ENCODE measurements at regions not wholly inside any gene's neighbourhood (a gene's known extent, or its start where the extent isn't known, plus 50 kb on each side); places are given as distances from the start of the nearest gene placed in this dataset.

GRCh38 chr2:221853297-221853696 lies 281.2 kb upstream of the EPHA4 start:
- TF ChIP-seq HDGF (IDR thresholded peaks at IDR 0.05; ENCODE audit: borderline replicate concordance) (no peak), SUZ12 (IDR thresholded peaks at IDR 0.05) (no peak), CTBP1 (IDR thresholded peaks at IDR 0.05; ENCODE audit: borderline replicate concordance) (no peak)
